ENCODE measurements at regions not wholly inside any gene's neighbourhood (a gene's known extent, or its start where the extent isn't known, plus 50 kb on each side); places are given as distances from the start of the nearest gene placed in this dataset.
"Not testable (repeated sequence)": the region's sequence is repeated elsewhere in the genome, so short reads cannot be mapped to it uniquely, and the experiment has no call there.

DNA sequence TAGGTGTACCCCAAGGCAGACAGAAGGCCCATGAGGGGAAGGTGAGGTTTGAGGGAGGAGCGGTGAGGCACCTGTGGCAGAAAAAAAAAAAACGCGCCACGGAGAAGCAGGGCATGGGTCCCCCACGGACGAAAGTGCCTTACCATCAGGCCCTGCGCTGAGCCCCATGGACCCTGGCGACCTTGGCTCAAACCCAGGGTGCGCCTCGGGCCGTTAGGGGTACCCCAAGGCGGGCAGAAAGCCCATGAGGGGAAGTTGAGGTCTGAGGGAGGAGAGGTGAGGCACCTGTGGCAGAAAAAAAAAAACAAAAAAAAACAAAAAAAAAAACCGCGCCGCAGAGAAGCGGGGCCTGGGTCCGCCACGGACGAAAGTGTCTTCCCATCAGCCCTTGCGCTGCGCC is 1576.7 kb downstream of the FOXD4L5 start:
- not testable (repeated sequence) for TF ChIP-seq EZH2 (IDR thresholded peaks at IDR 0.05; ENCODE audit: low read length, unreplicated experiment)
- TF ChIP-seq, protein P1, sequence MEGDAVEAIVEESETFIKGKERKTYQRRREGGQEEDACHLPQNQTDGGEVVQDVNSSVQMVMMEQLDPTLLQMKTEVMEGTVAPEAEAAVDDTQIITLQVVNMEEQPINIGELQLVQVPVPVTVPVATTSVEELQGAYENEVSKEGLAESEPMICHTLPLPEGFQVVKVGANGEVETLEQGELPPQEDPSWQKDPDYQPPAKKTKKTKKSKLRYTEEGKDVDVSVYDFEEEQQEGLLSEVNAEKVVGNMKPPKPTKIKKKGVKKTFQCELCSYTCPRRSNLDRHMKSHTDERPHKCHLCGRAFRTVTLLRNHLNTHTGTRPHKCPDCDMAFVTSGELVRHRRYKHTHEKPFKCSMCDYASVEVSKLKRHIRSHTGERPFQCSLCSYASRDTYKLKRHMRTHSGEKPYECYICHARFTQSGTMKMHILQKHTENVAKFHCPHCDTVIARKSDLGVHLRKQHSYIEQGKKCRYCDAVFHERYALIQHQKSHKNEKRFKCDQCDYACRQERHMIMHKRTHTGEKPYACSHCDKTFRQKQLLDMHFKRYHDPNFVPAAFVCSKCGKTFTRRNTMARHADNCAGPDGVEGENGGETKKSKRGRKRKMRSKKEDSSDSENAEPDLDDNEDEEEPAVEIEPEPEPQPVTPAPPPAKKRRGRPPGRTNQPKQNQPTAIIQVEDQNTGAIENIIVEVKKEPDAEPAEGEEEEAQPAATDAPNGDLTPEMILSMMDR (conservative IDR thresholded peaks at IDR 0.05; ENCODE audit: low read depth, low read length) = not testable (repeated sequence)

Data from PC-3 (cell line).